ENCODE measurements at regions not wholly inside any gene's neighbourhood (a gene's known extent, or its start where the extent isn't known, plus 50 kb on each side); places are given as distances from the start of the nearest gene placed in this dataset.

- Histone ChIP-seq H3K9me3 (replicated peaks; ENCODE audit: control insufficient read depth, insufficient read depth, low read depth, low read length) (no peaks in the 10 kb centered on the region), H3K27me3 (ENCODE audit: control insufficient read depth in 2 of 2, insufficient read depth in 2 of 2, low read length in 2 of 2) (no peaks in the 10 kb centered on the region), H3K36me3 (ENCODE audit: control insufficient read depth, insufficient read depth, low read length) (no peaks in the 10 kb centered on the region), H3K27ac (ENCODE audit: extremely low read depth, low read depth, low read length) (no peak overlapping the region), H2AFZ (ENCODE audit: low read depth, low read length) (peak overlapping the region; percentile 63), H3K4me2 (ENCODE audit: insufficient read depth, low read length) (no peak overlapping the region), H3K79me2 (ENCODE audit: control insufficient read depth, insufficient read depth, low read length) (no peaks in the 10 kb centered on the region), H3K9me1 (ENCODE audit: control insufficient read depth, insufficient read depth, low read length) (no peaks in the 10 kb centered on the region), H3K9ac (ENCODE audit: insufficient read depth in 1 of 2, low read depth in 2 of 2, low read length in 2 of 2) (no peak overlapping the region), H4K20me1 (replicated peaks; ENCODE audit: control insufficient read depth, insufficient read depth, low read length) (no peaks in the 10 kb centered on the region), H3K4me3 (no peak overlapping the region), H3K4me1 (replicated peaks in 1 of 2; ENCODE audit: control insufficient read depth in 2 of 2, insufficient read depth in 2 of 2, low read length in 2 of 2) (no peaks in the 10 kb centered on the region)
- DNase-seq (ENCODE audit: extremely low read depth in 1 of 4, low spot score in 3 of 4) (no peak), ATAC-seq (no peak), FAIRE-seq (no peak)
- in situ Hi-C loops (cut with MboI), result no loop called here
- intact Hi-C loops (cut with micrococcal nuclease), result no loop called here
- no TSS peak for BruUV-seq (replicated peaks)
- TF ChIP-seq KDM4B (IDR thresholded peaks at IDR 0.05; ENCODE audit: borderline replicate concordance in 2 of 2, low read depth in 1 of 2) (no peak), MLLT1 (IDR thresholded peaks at IDR 0.05) (no peak), POU5F1 (IDR thresholded peaks at IDR 0.05; ENCODE audit: borderline replicate concordance, low read depth, low read length, partially characterized antibody) (no peak), KLF10 (CRISPR knock-in tag; IDR thresholded peaks at IDR 0.05) (no peak), USF1 (CRISPR knock-in tag; IDR thresholded peaks at IDR 0.05) (no peak), RCOR1 (IDR thresholded peaks at IDR 0.05; ENCODE audit: borderline replicate concordance in 1 of 2, low read depth in 2 of 2, low read length in 2 of 2) (no peak), CXXC5 (CRISPR knock-in tag; IDR thresholded peaks at IDR 0.05) (no peak), TCF15 (CRISPR knock-in tag; IDR thresholded peaks at IDR 0.05) (no peak), TAF7 (tag; IDR thresholded peaks at IDR 0.05) (no peak), NFRKB (IDR thresholded peaks at IDR 0.05; ENCODE audit: low read depth) (no peak)
- 12% methylated on average over 6 of the region's 6 CpGs for WGBS (ENCODE audit: insufficient coverage, low coverage, missing lambda C conversion rate)
- POLR2A ChIA-PET, result no interaction called here
- CTCF ChIA-PET (ENCODE audit: low intra/inter-chr PET ratio), result no interaction called here
These were observed 630.0 kb upstream of the RGS18 start for GRCh38 chr1:191528275-191528674.
